DMS79 treated with DMSO at 0.1 percent for 48 hours (cell line): ENCODE measurements at regions not wholly inside any gene's neighbourhood (a gene's known extent, or its start where the extent isn't known, plus 50 kb on each side); places are given as distances from the start of the nearest gene placed in this dataset.
"Not testable (repeated sequence)": the region's sequence is repeated elsewhere in the genome, so short reads cannot be mapped to it uniquely, and the experiment has no call there.

ENCODE experiments used
- DNase-seq: peaks from one replicate; lab custom pipeline; 2025; lab: John Stamatoyannopoulos, UW

GRCh38 chr12:9336375-9337011 lies 128.3 kb upstream of the PZP start:
- DNase-seq = not testable (repeated sequence)

GRCh38 chr12:9335867-9336266 lies 127.7 kb upstream of the PZP start:
- no peak for DNase-seq

GRCh38 chr12:9334964-9335363 lies 126.8 kb upstream of the PZP start:
- no peak for DNase-seq

GRCh38 chr12:9334041-9334692 lies 126.0 kb upstream of the PZP start:
- no peak for DNase-seq

GRCh38 chr12:9333161-9333560 lies 125.0 kb upstream of the PZP start:
- no peak for DNase-seq

- DNase-seq = no peak
Measured at GRCh38 chr12:9332564-9332963, 124.4 kb upstream of the PZP start.

- DNase-seq = peak; percentile 28
Measured at GRCh38 chr12:9331218-9331626, 123.0 kb upstream of the PZP start.

- no peak for DNase-seq
Measured at GRCh38 chr12:9329019-9329418, 120.8 kb upstream of the PZP start.

GRCh38 chr12:9328065-9328464 lies 119.9 kb upstream of the PZP start:
- DNase-seq = no peak

GRCh38 chr12:9327320-9327719 lies 119.1 kb upstream of the PZP start:
- DNase-seq = no peak

GRCh38 chr12:9326849-9327248 lies 118.7 kb upstream of the PZP start:
- not testable (repeated sequence) for DNase-seq

- no peak for DNase-seq
Measured at GRCh38 chr12:9326085-9326484, 117.9 kb upstream of the PZP start.

GRCh38 chr12:9325471-9325870 lies 117.3 kb upstream of the PZP start:
- no peak for DNase-seq

- no peak for DNase-seq
Measured at GRCh38 chr12:9324782-9325181, 116.6 kb upstream of the PZP start.

GRCh38 chr12:9323144-9323681 lies 115.0 kb upstream of the PZP start:
- no peak for DNase-seq

- DNase-seq = peak; percentile 13
Measured at GRCh38 chr12:9319842-9320173, 111.6 kb upstream of the PZP start.

GRCh38 chr12:9319044-9319841 lies 111.0 kb upstream of the PZP start:
- DNase-seq = no peak

GRCh38 chr12:9313479-9313878 lies 105.3 kb upstream of the PZP start:
- DNase-seq = peak; percentile 11

GRCh38 chr12:9312406-9313392 lies 104.5 kb upstream of the PZP start:
- not testable (repeated sequence) for DNase-seq

- not testable (repeated sequence) for DNase-seq
Measured at GRCh38 chr12:9311454-9311853, 103.3 kb upstream of the PZP start.

- not testable (repeated sequence) for DNase-seq
Measured at GRCh38 chr12:9310645-9311044, 102.5 kb upstream of the PZP start.

- not testable (repeated sequence) for DNase-seq
Measured at GRCh38 chr12:9309749-9310148, 101.6 kb upstream of the PZP start.
